ENCODE measurements at regions not wholly inside any gene's neighbourhood (a gene's known extent, or its start where the extent isn't known, plus 50 kb on each side); places are given as distances from the start of the nearest gene placed in this dataset.

DNA sequence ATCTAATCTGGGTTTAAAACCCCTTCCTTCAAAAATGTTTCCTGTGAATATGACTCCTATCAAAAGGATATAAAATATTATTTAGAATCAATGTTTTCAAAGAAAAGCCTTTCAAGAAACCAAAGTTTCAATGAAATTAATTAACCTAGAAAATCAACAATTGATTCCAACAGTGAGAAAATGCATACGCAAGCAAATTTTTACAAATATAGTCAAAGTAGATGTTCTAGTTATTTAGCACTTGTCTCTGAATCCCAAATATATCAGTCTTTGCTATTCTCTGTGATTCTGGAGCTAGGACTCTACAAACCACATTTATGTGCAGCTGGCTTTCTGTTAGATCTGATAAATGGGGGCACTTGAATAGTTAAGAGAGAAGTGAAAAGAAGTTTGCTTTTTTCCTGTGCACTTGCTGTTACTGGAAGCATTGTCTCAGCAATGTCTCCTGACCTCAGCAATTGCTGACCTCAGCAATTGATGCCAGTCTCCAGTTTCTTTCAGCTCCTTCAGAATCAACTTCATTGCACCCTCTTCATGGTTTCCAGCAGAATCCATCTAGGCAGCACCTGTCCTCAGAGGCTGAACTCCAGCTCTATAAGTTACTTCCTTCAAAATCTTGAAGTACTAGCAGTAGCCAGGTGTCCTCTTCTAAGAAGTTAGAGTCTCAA lies 879.9 kb upstream of the LRRN3 start:
- Histone ChIP-seq H3K27ac (no peak overlapping the region), H3K36me3 (replicated peaks) (no peaks in the 10 kb centered on the region), H3K27me3 (replicated peaks) (no peaks in the 10 kb centered on the region), H3K4me3 (ENCODE audit: low read depth, low read length) (no peak overlapping the region)
- DNase-seq, result no peak
- in situ Hi-C loops (cut with HindIII; ENCODE audit: low pct_ligation_motif_present, low sequenced_read_pairs), result no loop called here
- TF ChIP-seq, protein P1, sequence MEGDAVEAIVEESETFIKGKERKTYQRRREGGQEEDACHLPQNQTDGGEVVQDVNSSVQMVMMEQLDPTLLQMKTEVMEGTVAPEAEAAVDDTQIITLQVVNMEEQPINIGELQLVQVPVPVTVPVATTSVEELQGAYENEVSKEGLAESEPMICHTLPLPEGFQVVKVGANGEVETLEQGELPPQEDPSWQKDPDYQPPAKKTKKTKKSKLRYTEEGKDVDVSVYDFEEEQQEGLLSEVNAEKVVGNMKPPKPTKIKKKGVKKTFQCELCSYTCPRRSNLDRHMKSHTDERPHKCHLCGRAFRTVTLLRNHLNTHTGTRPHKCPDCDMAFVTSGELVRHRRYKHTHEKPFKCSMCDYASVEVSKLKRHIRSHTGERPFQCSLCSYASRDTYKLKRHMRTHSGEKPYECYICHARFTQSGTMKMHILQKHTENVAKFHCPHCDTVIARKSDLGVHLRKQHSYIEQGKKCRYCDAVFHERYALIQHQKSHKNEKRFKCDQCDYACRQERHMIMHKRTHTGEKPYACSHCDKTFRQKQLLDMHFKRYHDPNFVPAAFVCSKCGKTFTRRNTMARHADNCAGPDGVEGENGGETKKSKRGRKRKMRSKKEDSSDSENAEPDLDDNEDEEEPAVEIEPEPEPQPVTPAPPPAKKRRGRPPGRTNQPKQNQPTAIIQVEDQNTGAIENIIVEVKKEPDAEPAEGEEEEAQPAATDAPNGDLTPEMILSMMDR (IDR thresholded peaks at IDR 0.05; ENCODE audit: low read depth, low read length, missing control alignments), result no peak

GRCh38 chr7:110224643-110225042 lies 866.3 kb upstream of the LRRN3 start:
- H3K36me3 ChIP-seq (replicated peaks), result no peaks in the 10 kb centered on the region
- in situ Hi-C loops (cut with HindIII; ENCODE audit: low pct_ligation_motif_present, low sequenced_read_pairs), result no loop called here
- no peak overlapping the region for H3K27ac ChIP-seq
- TF ChIP-seq, protein P1 (IDR thresholded peaks at IDR 0.05; ENCODE audit: low read depth, low read length, missing control alignments), result no peak
- DNase-seq, result peak; percentile 11
- no peaks in the 10 kb centered on the region for H3K27me3 ChIP-seq (replicated peaks)
- H3K4me3 ChIP-seq (ENCODE audit: low read depth, low read length), result no peak overlapping the region

GRCh38 chr7:110246118-110246517 lies 844.8 kb upstream of the LRRN3 start:
- H3K27me3 ChIP-seq (replicated peaks), result no peaks in the 10 kb centered on the region
- H3K27ac ChIP-seq, result no peak overlapping the region
- in situ Hi-C loops (cut with HindIII; ENCODE audit: low pct_ligation_motif_present, low sequenced_read_pairs), result no loop called here
- no peaks in the 10 kb centered on the region for H3K36me3 ChIP-seq (replicated peaks)
- H3K4me3 ChIP-seq (ENCODE audit: low read depth, low read length), result no peak overlapping the region
- TF ChIP-seq, protein P1 (IDR thresholded peaks at IDR 0.05; ENCODE audit: low read depth, low read length, missing control alignments), result no peak
- no peak for DNase-seq

DNA sequence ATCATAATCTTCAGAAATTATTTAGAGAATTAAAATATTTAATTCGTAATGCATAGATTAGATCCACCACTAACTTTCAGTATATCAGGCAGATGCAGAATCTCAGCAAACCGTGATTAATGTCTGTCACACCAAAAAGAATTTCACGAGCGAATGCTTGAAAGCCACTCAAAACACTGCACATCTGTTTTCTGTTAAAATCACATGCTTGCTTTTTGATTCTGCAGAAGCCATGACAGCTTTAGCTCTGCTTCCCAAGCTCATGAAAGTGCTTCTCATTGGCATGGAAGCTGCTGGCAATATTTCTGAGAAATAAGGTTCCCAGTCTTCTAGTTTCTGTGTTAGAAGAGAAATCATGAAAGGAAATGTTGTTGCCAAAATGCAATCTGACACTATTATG lies 837.8 kb upstream of the LRRN3 start:
- no peak overlapping the region for H3K4me3 ChIP-seq (ENCODE audit: low read depth, low read length)
- H3K27ac ChIP-seq, result no peak overlapping the region
- H3K36me3 ChIP-seq (replicated peaks), result no peaks in the 10 kb centered on the region
- H3K27me3 ChIP-seq (replicated peaks), result no peaks in the 10 kb centered on the region
- DNase-seq, result no peak
- in situ Hi-C loops (cut with HindIII; ENCODE audit: low pct_ligation_motif_present, low sequenced_read_pairs), result no loop called here
- TF ChIP-seq, protein P1 (IDR thresholded peaks at IDR 0.05; ENCODE audit: low read depth, low read length, missing control alignments), result no peak

DNA sequence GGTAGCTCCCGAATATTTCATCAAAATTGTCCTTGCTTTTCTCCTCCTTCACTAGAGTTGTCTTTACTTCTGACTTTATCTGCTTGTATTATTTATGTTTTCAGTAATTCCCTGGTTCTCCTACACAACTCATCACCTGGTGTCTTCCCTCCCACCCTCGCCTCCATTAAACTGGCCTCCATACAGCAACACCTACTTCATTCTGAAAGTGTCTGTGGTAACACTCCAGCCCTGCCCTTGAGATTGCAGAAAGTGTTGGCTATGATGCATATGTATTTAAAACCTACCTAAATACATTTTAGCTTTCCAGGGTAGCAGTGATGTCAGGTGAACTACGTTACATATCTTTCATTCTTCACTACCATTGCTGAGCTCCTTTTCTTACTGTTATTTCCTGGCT lies 833.3 kb upstream of the LRRN3 start:
- no peak for DNase-seq
- H3K27ac ChIP-seq, result no peak overlapping the region
- no peak overlapping the region for H3K4me3 ChIP-seq (ENCODE audit: low read depth, low read length)
- in situ Hi-C loops (cut with HindIII; ENCODE audit: low pct_ligation_motif_present, low sequenced_read_pairs), result no loop called here
- no peaks in the 10 kb centered on the region for H3K27me3 ChIP-seq (replicated peaks)
- no peaks in the 10 kb centered on the region for H3K36me3 ChIP-seq (replicated peaks)
- TF ChIP-seq, protein P1 (IDR thresholded peaks at IDR 0.05; ENCODE audit: low read depth, low read length, missing control alignments), result no peak

- DNase-seq, result no peak
- TF ChIP-seq, protein P1 (IDR thresholded peaks at IDR 0.05; ENCODE audit: low read depth, low read length, missing control alignments), result no peak
- no peaks in the 10 kb centered on the region for H3K36me3 ChIP-seq (replicated peaks)
- no peak overlapping the region for H3K27ac ChIP-seq
- H3K4me3 ChIP-seq (ENCODE audit: low read depth, low read length), result no peak overlapping the region
- in situ Hi-C loops (cut with HindIII; ENCODE audit: low pct_ligation_motif_present, low sequenced_read_pairs), result no loop called here
- H3K27me3 ChIP-seq (replicated peaks), result no peaks in the 10 kb centered on the region
Observed at GRCh38 chr7:110262251-110262650, 828.7 kb upstream of the LRRN3 start.
